NCI-H748 treated with DMSO at 0.1 percent for 48 hours (cell line): ENCODE measurements at regions not wholly inside any gene's neighbourhood (a gene's known extent, or its start where the extent isn't known, plus 50 kb on each side); places are given as distances from the start of the nearest gene placed in this dataset.
"Not testable (repeated sequence)": the region's sequence is repeated elsewhere in the genome, so short reads cannot be mapped to it uniquely, and the experiment has no call there.

Experiments used
- DNase-seq: peaks from one replicate; lab custom pipeline; 2025; lab: John Stamatoyannopoulos, UW

DNA sequence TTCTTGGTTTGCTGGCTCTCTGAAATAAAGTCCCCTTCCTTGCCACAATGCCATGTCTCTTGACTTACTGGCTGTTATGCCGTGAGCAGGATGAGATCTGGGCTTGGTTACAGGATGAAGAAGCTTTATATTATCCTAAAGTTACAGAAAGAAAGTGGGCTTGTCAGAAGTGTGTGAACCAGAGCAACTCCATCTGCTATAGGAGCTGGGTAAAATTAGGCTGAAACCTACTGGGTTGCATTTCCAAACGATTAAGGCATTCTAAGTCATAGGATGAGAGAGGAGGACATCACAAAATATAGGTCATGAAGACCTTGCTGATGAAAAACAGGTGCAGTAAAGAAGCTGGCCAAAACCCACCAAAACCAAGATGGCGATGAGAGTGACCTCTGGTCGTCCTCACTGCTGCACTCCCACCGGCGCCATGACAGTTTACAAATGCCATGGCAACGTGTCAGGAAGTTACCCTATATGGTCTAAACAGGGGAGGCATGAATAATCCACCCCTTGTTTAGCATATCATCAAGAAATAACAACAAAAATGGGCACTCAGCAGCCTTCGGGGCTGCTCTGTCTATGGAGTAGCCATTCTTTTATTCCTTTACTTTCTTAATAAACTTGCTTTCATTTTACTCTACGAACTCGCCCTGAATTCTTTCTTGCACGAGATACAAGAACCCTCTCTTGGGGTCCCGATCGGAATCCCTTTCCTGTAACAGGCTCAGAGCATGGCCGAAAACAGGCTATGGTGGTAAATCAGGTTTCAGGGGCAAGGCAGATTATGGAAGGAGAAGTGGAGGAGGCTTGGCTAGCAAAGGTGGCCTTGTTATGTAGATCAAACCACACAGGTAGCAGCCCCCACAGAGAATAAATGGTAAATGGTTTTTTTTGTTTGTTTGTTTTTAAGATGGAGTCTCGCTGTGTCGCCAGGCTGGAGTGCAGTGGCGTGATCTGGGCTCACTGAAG lies 81.3 kb upstream of the C16orf82 start:
- DNase-seq, result no peak

DNA sequence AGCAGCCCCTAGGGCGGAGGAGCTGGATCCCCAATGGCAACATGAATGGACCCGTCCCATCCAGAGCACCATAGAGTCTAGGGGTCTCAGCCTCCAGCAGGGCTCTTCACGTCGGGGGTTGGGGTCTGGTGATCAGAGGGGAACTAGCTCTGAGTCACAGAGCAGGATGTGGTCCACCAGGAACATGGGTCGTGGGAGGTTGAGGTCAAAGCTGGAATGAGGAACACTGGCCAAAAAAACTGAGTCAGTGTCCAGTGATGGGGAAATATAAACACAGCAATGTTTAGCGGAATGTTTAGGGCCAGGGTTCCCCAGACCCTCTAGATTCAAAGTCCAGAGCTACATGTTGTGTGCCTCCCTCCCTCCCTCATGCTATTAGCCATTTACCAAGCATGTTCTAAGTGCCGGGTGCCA lies 79.1 kb upstream of the C16orf82 start:
- DNase-seq, result no peak

DNA sequence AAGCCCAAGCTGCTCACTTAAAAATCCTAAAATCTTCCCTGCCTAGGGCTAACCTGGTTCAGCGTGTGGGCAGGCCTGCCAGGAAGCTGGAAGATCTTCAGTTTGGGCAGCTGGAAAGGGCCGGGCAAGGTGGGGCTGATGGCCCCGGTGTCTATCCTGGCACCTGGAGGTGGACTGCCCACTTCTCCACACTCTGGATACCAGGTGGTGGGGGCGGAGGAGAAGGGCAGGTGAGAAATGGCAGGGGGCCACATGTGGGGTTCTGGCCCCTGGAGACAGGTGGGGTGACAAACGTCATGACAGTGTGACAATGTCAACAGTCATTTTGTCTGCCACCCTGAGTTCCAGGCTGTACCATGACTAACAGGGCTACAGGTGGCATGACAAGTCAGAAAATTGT lies 78.5 kb upstream of the C16orf82 start:
- no peak for DNase-seq

DNA sequence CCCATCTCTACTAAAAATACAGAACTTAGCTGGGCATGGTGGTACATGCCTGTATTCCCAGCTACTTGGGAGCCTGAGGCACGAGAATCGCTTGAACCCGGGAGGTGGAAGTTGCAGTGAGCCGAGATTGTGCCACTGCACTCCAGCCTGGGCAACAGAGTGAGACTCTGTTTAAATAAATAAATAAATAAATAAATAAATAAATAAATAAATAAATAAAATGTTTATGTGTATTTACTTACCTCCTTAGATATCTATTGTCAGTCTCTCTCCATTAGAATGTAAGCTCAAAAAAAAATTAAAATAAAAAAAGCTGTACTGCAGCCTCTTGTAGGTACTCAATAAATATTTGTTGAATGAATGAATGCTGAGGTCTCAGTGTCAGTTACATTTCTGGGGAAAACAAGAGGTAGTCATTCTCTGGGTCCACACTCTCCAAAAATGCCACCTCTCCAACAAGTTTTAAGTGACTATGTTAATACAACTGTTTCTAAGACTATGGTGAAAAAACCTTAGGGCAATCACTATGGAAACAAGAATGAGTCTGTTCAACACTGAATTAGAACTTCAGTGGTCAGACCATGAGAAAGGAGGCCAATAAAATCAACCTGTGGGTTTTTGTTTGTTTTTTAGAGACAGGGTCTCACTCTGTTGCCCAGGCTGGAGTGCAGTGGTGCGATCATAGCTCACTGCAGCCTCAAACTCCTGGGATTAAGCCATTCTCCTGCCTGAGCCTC lies 76.2 kb upstream of the C16orf82 start:
- not testable (repeated sequence) for DNase-seq

DNA sequence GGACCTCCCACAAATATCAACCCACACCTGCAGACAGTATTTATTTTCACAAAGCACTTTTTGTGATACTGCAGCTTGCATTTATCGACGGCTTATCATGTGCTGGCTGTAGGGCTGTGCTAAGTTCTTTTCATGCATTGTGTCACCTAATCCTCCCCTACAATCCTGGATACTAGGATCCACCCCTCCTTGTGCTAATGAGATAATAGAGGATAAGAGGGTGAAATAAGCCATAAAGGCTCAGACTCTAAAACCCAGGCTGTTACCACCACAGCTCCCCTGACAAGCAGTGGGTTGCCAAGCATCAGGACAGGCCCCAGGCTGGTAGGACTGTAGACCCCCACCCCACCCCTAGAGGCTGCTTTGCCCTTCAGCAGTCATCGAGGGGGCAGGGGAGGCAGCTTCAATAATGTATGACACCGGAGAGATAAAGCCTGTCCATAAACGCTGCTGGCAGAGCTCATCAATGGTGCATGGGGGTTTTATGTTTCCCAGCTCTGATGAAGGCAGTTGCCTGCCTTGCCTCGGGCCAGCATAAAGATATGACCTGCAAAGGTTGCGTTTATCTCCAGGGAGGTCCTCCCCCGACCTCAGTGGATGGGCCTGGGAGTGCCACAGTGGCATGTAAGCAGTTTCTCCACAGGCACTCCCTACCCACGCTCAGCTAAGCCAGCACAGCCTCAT lies 73.9 kb upstream of the C16orf82 start:
- DNase-seq, result no peak

DNA sequence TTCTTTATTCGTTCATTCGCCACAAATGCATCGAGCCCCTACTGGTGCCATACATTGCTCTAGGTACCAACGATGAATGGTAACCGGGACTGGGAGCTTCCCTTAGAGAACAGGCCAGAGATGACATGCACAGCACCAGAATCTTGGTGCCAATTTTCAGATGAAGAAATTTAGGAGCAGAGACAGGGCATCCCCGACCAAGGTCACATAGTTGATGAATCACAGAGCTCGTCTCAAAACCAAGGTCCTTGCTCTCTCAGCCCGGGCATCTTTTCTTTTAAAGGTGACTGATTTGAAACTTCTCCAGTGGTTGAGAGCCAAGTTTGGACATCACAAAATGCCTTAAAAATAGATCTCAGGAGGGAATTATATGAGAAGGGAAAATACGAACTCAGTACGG lies 73.2 kb upstream of the C16orf82 start:
- no peak for DNase-seq

DNA sequence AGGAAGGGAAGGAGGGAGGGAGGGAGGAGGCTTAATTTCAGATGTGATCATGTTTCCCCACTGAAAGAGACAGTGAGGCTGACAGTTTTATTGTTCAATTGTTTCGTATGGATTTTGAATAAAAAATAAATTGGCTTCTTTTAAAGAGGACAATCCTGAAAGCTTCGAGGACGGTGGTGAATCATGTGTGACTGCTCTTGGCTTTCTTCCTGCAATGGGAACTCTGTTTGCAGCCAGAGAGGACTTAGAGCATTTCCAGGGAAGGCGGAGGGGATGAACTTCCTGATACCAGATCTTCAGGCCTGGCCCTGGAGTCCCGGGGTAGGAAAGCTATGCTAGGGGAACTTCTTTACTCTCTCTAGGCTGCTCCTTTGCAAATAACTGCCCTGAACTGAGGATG lies 72.8 kb upstream of the C16orf82 start:
- no peak for DNase-seq

DNA sequence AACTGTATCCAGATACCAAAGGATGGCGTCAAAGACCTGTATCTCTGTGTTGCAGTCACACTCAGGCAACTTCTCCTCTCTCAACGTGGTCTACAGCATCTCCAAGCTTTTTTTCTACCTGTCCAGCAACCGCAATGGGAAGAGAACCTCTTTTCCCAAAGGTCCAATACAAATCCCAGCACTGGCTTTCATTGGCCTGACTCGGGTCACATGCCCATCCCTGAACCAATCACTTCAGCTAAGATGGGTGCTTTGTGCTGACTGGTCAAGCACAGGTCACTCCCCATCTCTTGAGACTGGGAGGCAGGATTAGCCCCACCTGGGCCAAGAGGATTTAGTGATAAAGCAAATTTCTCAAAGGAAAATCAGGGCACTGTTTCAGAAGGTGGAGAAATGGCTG lies 71.2 kb upstream of the C16orf82 start:
- no peak for DNase-seq

DNA sequence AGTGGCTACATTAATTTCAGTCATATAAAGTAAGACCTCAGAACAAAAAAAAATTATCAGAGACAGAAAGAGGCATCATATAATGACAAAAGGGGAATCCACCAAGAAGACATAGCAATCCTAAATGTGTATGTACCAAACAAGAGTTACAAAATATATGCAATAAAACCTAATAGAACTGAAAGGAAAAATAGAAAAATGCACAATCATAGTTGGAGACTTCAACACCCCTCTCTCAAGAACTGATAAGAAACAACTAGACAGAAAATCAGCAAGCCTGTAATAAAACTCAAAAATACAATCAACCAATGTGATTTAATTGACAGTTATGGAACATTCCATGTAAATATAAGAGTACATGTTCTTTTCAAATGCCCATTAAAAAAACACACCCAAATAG lies 61.3 kb upstream of the C16orf82 start:
- no peak for DNase-seq
